GM12801 (cell line): ENCODE measurements at regions not wholly inside any gene's neighbourhood (a gene's known extent, or its start where the extent isn't known, plus 50 kb on each side); places are given as distances from the start of the nearest gene placed in this dataset.

Source experiments
- TF ChIP-seq, protein P1 (sequence below): IDR thresholded peaks from one replicate; pipeline ENCODE4 v1.5.1; 2011; ENCODE audit warnings: control low read depth; ENCODE audit not compliant: insufficient read length; ENCODE audit errors: extremely low read depth

GRCh38 chr12:13627536-13627935 is 353.9 kb downstream of the GRIN2B start:
- TF ChIP-seq, protein P1, sequence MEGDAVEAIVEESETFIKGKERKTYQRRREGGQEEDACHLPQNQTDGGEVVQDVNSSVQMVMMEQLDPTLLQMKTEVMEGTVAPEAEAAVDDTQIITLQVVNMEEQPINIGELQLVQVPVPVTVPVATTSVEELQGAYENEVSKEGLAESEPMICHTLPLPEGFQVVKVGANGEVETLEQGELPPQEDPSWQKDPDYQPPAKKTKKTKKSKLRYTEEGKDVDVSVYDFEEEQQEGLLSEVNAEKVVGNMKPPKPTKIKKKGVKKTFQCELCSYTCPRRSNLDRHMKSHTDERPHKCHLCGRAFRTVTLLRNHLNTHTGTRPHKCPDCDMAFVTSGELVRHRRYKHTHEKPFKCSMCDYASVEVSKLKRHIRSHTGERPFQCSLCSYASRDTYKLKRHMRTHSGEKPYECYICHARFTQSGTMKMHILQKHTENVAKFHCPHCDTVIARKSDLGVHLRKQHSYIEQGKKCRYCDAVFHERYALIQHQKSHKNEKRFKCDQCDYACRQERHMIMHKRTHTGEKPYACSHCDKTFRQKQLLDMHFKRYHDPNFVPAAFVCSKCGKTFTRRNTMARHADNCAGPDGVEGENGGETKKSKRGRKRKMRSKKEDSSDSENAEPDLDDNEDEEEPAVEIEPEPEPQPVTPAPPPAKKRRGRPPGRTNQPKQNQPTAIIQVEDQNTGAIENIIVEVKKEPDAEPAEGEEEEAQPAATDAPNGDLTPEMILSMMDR = no peak

DNA sequence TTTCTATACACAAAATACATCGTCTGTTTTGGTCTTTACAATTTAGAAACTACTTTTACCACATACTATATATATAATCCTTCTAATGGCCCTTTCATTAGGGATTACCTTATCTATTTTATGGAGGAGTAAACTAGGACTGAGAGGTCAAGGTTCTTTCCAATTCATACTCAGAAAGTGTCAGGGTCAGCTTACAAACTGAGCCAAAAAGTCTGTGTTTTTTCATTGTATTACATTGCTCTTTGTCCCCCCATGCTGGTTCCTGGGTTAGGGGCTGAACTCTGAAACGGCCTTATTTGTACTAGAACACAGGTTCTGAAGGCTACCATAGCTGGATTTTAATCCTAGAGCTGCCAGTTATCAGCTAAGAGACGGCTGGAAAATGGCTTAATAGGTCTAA is 368.1 kb downstream of the GRIN2B start:
- TF ChIP-seq, protein P1 = no peak

DNA sequence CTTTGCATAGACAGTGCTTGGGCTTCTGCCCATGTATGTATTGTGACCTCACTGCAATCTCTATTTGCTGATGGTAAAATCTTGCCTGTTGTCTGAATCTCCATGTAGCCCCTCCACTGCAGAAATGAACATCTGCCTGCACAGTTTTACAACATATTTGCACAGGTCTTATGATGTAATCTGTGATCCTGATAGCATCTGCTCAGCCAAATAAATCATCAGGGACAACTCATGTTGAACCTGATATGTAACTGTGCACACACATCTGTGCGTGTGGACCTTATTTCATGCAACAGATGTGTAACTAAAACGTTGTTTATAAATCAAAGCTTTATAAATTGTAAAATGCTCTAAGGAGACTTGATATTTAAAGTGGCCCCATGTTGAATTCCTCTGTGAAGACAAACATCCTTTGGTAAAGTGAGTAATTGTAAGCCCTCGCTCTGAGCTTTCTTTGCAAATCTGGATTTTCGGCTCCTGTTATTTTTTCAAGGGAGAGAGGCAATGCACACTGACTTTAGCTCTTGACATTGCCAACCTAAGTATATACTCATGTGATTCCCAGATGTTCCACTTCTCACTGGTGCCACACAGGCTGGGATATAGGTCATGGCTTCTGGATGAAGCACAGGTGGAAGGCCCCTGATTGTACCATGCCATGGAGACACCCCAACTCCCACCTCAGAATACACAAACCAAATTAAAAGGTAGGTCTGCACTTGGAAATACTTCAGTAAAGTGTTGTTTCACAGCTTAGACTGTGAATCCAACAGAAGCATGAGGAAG is 371.3 kb downstream of the GRIN2B start:
- TF ChIP-seq, protein P1 = no peak

DNA sequence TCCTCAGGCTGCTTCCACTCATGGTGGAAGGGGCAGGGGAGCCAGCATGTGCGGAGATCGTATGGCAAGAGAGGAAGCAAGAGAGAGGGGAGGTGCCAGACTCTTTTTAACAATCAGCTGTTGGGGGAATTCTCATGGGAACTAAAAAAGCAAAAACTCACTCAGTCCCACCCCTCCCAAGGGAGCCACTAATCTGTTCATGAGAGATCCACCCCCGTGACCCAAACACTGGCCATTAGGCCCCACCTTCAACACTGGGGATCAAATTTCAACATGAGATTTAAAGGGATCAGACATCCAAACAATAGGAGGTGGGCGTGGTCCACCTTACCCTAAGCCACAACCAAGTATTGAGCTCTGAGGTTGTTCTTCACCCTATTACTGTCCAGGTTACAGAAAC is 375.1 kb downstream of the GRIN2B start:
- TF ChIP-seq, protein P1 = no peak

DNA sequence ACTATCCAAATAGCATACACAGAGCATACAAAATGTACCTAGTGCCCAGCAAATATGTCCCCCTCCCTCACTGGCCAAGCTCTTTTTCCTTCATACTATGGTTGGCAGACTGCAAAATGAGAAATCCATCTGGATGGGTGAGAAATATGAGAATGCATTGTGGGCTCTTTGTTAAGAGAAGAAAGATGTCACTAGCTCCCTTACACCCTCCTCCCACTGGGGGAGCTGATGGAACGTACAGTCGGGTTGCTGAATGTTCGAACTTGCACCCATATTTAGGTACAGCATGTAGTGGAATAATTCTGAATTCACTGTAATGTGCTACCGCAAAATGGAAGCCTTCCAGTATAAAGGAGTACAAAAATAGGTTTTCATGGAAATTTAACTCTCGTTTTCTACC is 377.4 kb downstream of the GRIN2B start:
- TF ChIP-seq, protein P1 = no peak

- TF ChIP-seq, protein P1 = no peak
Observed at GRCh38 chr12:13602172-13602571, 379.2 kb downstream of the GRIN2B start.

DNA sequence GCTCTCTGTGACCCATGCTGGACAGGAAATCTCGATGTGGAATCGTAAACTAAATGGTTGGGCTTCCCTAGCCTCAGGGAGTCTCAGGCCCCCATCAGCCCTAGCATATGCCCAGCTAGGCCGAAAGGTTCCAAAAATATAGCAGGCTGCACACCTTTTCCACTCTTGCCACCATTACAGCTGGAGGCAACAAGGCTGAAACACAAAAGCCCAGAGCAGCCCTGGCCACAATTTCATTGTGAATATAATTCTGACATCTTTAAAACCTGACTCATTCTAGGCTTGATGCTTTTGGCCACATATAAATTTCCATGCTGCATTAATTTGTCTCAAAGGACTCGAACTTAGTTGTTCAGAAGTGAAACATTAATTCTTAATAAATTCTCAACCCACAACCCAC is 382.2 kb downstream of the GRIN2B start:
- TF ChIP-seq, protein P1 = no peak
